NCI-H2196 (cell line): ENCODE measurements at regions not wholly inside any gene's neighbourhood (a gene's known extent, or its start where the extent isn't known, plus 50 kb on each side); places are given as distances from the start of the nearest gene placed in this dataset.

ENCODE experiments used
- DNase-seq: peaks from one replicate; lab custom pipeline; 2025; ENCODE audit not compliant: unreplicated experiment; lab: John Stamatoyannopoulos, UW

DNA sequence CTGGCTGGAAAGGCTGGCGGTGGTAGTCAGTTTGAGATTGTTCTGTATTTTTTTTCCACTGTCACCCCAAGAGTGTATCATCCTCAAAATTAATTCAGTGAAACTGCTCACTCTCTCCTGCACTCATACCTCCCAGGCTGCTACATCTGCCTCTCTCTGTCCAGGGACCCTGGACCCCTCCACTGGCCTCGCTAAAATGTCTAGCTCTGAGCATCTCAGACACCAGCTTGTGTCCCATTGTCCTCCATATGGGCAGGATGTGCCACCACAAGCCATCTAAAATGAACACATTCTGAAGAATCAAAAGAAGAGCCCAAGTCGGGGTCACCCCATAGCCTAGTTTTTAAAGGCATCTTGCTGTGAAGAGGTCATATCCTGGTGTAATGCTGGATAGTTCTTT lies 345.5 kb upstream of the TSHZ3 start:
- no peak for DNase-seq

DNA sequence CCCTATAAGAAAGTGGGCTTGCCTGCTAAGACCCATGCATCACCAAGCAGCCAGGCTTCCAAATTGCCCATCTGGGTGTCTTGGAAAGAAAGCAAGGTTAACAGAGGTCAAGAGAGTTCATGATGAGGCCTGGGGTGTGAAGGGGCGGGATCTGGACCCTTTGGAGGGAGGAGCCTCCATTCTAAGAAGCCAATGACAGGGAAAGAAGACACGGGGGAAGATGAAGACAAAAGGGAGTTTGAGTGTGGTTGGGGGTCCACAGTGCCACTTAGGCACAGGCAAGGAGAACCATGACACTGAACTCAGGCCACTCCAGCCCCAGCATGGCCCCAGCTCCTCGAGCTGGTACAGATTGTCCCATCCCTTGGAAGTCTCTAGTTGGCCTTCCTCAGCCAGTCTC lies 350.2 kb upstream of the TSHZ3 start:
- DNase-seq: no peak

DNA sequence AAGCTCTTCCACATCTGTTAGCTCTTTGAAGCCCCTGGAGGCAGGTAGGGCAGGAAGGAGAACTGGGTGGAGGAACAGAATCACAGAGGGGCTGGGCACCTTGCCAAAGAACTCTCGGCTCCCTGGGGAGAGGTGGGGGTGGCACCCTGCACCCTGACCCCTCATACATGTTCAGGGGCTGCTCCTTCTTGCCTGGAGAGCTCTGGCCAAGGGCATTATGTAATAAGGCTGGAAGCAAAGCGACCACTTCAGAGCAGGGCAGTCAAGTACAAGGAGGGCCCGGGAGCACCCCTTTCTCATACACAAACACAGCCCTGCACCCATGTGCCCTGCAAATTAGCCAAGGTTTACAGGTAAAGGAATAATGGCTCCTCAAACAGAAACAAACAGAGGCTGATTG lies 351.9 kb upstream of the TSHZ3 start:
- no peak for DNase-seq

DNA sequence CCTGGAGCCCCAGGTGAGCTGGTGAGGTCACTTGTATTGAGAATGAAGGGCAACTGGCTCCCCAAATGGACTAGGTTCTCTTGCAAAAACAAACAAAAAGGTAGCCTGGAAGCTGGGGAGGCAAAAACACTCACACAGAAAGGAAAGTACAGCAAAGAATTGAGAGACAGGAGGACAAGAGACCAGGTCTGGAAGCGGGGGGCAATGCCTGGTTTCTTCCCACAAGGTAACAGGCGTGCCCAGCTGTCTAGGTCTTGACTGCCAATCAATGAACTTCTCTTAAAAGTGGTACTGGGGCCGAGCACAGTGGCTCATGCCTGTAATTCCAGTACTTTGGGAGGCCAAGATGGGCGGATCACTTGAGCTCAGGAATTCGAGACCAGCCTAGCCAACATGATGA lies 356.4 kb upstream of the TSHZ3 start:
- no peak for DNase-seq

DNA sequence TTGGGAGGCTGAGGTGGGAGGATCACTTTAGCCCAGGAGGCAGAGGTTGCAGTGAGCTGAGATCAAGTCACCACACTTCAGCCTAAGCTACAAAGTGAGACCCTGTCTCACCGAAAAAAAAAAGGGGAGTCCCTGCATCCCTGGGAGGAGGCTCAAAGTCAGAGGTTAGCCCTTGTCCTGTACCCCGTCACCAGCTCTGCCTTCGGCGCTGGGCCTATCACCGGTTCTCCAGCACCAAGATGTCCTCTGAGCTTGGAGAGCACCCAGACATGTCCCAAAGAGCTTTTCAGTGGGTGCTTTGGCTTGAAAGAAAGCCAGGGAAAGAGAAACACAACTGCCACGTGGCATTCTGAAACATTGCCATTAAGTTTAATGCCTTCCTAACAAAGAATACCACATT lies 356.9 kb upstream of the TSHZ3 start:
- DNase-seq: no peak

DNA sequence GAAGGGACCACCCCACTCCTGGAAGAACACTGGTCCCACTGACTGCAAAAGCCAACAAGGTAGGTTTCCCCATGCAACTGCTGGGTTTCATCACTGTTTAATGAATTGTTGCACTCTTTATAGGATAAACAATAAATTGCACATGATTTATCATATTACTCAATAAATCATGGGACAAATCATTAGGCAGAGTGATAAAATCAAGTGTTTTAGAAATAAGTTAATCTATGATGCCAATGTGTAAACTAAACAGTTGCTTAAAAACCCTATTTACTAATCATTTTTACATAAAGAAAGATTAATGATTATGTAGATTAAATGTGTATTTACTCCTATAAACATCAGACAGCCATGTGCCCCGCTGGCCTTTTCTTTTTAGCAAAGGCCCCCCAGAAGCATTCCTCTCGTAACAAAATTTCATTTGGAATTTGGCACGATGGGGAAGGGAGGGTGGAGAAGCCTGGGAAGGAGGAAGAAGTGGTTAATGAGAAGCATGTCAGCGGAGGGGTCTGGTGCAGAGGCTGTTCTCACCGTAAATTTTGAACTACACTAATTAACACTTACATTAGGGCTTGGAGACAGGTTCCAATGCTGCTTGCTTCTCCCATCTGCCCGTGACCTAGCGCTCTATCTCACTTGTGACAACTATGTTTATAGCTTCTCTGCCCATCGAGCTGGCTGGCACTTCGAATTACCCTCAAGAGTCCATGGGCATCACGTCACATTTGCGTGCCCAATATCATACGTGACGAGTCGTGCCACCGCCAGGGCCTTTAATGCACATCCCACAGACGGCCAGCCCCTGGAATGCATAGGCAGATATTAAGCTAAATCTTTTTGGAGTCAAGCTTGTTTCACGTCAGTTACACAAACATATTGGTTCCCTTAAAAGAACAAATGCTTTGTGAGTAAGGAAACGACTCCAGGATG lies 357.7 kb upstream of the TSHZ3 start:
- DNase-seq: no peak

DNA sequence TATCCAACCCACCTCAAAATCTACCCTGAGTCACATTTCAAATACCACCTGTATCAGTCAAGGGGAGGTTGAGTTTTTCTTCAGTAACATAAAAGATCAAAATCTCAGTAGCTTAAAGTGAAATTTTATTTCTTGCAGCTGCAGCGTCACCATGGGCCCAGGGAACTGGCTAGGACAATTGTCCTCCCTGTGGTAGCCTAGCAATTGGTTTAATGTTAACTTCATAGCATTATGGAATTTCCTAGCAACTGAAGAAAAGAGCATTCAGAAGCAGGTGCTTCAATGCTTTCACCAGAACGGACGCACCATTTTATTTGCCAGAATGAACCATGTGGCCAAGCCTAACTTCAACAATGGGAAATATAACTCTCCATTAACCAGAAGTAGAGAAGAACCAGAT lies 359.3 kb upstream of the TSHZ3 start:
- no peak for DNase-seq

DNA sequence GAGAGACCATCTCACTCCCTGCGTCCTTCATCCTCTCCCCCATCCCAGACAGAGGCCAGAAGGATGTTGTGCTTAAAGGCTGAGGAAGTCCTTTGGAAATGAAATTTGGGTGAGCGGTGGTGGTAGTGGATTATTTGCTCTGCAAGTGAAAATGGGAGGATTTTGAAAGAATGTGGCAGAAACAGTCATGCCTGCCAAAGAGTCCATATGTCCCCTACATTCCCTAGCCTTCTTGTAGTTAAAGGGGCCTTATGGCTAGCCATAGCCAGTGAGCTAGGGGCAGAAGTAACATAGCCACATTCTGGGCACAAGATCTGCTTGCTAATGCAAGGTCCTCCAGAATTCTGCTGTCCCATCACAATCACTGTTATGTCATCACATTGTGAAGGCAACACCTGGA lies 360.2 kb upstream of the TSHZ3 start:
- DNase-seq: no peak

DNA sequence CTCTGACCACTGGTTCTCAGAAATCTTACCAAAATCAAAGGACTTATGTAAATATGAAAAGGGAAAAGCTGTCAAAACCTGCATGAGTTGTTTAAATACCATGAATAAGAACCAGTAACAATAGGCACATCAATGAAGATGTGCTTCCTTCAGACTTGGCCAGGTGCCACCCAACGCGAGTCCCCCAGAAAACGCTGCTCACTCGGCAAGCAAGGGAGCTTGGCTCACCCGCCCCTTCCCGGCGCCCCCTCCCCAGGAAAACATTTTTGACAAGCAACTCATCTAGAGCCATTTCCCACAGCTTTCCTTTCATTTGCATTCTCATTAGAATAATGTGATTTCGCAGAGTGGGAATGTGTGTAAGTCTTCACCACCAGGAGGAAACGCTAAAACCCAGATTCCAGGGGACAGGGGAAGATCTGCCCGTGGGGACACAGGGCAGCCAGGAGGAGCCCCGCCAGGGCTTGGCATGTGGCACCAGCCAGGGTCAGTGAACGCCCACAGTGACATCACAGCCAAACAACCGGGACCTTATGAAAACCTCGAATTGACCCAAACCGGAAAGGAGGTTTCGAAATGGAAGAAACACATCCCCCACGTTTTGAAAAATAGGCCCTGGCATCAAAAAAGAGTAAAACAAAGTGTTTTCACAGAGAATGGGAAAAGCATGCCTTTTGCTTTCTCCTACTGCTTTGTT lies 366.2 kb upstream of the TSHZ3 start:
- no peak for DNase-seq

DNA sequence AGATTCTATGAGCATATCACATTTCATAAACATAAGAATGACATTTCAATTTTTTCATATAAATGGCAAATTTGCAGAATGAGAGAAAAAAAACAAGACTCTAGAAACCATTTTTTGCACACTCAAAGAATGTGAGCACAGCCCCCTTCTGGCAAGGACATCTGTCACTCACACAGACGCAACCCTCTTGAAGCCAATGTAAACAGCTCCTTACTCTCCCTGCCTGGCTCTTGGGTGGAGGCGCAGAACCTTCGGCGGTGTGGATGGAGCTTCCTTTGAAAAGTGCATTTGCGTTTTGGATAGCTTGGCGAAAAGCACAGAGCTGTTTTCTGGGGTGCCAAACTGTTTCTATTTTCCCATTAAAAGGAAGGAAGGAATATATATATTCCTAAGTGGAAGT lies 367.6 kb upstream of the TSHZ3 start:
- DNase-seq: no peak

DNA sequence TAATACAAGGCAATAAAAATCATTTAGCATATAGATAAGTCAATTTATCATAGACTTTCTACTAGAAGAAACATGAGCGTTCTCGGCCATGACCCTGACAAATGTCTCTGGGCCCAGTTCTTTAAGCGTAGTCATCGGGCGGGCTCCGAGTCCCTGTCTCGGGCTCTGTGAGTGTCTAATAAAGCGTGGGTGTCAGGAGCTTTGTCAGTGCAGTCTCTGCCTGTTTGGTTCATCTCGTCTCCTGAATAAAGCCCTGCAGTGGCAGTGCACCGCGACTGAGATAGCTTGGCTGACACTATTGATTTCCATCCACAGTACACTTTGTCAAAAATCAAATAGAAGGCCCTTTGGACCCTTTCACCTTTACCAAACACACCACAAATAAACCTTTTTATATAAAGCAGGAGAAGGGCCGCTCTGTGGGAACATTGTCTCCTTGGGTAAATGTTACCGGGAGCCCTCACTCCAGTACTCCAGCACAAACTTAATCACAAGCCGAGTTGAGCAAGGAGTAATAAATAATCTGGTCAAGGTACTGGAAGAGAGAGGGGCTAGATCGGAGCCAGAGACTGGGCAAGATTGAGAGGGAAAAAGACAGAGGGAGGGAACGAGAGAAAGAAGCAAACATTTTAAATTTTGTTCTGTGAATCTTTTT lies 368.2 kb upstream of the TSHZ3 start:
- no peak for DNase-seq

DNA sequence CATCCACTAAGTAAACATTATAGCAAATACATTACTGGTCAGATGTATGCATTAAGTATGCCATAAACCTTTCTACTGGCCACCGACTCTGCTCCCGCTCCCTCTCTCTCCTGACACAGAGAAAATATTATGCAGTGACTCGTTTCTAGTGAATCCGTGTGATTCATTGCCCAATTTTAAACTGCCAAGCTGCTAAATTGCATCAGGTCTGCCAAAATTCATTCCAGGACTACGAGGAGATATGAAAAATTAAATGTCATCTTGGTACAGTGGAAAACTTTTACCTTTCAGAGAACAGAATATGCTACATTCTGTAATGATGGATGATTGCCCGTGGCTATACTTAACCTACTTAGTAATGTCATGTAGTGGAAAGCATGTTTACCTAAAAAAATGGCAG lies 368.8 kb upstream of the TSHZ3 start:
- no peak for DNase-seq

DNA sequence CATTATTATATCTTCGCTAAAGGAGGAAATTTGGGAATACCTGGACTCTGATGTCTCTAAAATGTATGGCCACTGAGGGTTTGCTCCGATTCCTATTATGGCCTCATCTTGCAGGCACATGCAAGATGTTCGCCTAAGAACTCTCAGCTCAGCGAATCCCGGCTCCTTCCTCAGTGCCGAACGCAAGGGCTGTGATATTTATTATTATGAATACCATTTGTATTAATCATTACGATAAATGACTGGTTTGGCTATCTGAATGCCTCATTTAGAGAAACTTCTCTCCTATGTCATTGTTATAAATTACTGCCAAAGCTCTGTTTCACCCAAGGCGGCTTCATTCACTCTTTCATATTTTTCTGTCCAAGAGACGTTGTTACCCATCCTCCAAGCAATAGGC lies 369.7 kb upstream of the TSHZ3 start:
- no peak for DNase-seq

DNA sequence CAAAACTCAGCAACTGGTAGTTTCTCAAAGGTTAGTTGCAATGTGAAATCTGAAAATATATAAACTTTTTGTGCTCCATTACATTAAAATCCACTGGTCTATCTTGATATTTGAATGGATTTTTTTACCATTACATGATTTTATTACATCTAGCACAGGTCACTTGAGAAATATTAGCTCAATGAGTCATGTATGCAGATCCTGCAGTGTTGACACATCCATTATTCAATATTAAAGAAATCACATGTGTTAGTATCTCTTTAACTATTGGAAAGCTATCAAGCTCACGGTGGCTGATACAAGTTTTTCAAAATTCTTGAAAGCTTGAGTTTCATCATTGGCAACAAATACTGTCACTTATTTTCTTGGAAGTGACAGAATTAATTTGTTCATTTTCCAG lies 373.9 kb upstream of the TSHZ3 start:
- DNase-seq: no peak

DNA sequence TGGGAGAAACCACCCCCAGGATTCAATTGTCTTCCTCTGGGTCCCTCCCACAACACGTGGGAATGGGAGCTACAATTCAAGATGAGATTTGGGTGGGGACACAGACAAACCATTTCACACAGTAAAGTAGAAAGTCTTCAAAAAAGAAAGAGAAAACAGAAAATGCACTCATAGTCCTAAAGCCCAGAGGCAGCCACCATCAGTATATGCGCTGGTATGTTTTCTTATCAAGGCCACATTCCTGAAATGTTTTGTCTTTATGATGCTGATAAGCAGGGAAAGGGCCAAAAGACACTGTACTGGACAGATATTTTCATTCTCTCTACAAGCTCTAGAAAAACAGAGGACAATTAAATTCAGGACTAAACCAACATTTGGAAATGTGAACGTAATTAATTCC lies 375.8 kb upstream of the TSHZ3 start:
- no peak for DNase-seq

DNA sequence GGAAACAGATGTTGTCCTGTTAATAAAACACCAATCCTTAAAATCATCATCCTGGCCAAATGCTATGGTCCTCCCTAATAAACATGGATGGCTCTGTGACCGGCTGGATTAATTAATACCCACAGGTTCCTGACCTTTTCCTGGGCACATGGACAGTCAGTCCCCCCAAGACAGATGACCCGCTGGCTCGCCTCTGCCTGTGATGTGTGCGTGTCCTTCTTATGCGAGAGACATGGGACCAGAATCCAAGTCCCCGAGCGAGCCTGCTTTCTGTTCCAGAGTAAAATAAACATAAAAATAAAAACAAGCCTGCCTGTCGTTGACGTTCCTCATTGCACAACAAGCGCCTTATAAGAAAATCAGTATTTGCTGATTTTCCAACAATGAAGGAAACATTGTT lies 378.3 kb upstream of the TSHZ3 start:
- DNase-seq: no peak

DNA sequence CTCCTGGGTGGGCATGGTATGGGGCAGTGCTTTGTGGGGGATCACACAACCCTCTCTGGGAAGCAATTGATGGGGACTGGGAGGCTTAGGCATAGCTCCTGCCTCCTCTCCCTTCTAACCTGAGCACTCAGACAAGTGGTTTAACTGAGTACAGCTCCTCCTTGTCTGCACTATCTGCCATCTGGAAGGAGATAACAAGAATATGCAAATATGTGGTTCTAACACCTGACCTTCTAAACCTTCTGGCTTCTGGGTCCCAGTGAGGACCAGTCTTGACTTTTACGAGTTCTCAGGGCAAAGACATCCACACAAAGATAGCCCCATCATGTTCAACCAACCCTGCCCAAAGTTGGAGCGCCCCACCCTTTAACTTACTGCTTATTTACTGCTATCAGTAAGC lies 381.0 kb upstream of the TSHZ3 start:
- no peak for DNase-seq

DNA sequence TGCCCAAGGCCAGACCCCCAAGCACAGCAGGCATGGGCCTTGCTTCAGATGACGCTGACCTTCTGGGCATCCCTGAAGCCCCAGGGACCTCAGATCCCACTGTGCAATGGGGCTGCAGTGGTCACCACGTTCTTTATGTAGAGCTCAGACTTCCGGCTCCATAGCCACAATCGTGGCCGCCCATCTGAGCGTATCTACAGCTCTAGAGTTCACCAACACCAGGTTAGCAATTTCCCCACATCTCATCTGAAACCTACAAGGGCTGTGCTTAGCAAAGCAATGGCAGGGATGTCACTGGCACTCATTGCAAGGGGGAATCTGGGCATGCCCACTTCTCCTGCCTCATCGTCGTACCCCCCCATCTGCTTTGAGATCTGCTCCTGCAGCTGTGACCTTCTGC lies 384.4 kb upstream of the TSHZ3 start:
- no peak for DNase-seq

DNA sequence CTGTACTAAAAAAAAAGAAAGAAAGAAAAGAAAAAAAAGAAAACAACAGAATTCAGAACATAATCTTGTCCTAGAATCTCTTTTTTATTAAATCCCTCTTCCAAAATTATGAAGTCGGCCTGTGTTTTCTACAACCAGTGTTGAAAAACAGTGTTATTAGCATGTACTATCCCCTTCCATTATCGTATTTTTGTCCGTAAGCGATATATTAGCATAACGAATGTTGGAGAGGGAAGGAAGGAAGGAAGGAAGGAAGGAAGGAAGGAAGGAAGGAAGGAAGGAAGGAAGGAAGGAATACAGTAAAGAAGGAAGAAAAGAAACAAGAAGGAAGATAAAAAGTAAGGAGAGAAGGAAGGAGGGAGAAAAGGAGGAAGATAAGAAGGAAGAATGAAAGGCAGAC lies 393.0 kb upstream of the TSHZ3 start:
- DNase-seq: no peak

DNA sequence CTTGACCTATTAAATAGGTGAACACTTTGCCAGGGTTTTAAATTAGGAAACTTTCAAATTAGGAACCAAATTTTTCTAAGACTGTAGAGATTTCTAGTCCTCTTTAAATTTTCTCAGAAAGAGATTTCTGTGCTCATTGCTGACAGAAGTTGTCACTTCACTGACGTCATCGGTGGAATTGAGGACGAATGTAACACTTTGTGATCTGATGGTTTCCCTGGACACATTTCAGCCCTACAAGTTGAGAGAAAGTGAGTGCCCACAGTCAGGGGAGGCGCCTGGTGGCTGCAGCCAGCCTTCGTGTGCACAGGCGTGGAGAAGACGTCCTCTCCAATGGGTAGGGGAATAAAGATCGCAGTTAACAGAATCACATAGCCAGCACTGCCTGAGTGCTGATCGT lies 396.5 kb upstream of the TSHZ3 start:
- no peak for DNase-seq

DNA sequence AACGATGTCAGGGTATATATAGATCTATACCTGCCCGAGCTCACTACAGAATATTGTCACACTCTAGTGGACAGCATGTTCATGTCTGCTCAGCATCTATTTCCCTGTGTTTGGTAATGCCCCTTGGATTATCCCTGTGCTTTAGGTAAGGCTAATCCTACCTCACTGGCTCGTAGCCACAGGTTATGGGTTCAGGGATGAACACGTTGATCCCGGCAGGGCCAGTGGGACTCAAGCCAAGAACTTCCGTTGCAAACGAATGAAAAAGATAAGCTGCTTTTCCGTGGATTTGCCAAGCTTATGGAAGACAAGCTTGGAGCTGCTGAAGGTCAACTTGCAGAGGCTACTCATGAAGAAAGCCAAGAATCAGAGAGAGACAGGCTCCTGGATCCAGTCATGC lies 400.0 kb upstream of the TSHZ3 start:
- no peak for DNase-seq

DNA sequence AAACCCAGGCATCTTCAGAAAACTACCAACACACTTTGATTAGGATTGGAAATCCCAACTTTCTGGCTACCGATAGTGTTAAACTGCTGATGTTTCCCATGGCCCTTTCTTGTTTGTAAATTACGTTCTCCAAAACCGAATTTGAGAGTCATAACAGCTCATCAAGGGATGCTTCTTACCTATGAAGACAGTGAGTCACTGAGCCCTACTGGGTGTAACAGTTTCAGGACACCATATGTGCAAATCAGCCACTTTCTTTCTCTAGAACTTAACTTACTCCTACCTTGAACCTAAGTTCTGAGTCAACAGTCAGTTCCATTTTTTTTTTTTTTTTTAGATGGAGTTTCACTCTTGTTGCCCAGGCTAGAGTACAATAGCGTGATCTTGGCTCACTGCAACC lies 410.1 kb upstream of the TSHZ3 start:
- no peak for DNase-seq
